Activated CD8-positive, alpha-beta memory T cell treated with anti-CD3 and anti-CD28 coated beads, Interleukin-2, amount 50 U/mL, for 24 hours (primary cell): ENCODE measurements at regions not wholly inside any gene's neighbourhood (a gene's known extent, or its start where the extent isn't known, plus 50 kb on each side); places are given as distances from the start of the nearest gene placed in this dataset.
"Not testable (repeated sequence)": the region's sequence is repeated elsewhere in the genome, so short reads cannot be mapped to it uniquely, and the experiment has no call there.

Experiments used
- DNase-seq: peaks from one replicate; pipeline ENCODE4 v3.0.0-alpha.2; 2020; ENCODE audit errors: extremely low read depth

- DNase-seq: not testable (repeated sequence)
These were observed 80.7 kb downstream of the SPTSSA start for GRCh38 chr14:34381304-34381703.

- no peak for DNase-seq
These were observed 81.6 kb downstream of the SPTSSA start for GRCh38 chr14:34380471-34380845.

GRCh38 chr14:34379816-34380470 lies 82.1 kb downstream of the SPTSSA start:
- DNase-seq: no peak

DNA sequence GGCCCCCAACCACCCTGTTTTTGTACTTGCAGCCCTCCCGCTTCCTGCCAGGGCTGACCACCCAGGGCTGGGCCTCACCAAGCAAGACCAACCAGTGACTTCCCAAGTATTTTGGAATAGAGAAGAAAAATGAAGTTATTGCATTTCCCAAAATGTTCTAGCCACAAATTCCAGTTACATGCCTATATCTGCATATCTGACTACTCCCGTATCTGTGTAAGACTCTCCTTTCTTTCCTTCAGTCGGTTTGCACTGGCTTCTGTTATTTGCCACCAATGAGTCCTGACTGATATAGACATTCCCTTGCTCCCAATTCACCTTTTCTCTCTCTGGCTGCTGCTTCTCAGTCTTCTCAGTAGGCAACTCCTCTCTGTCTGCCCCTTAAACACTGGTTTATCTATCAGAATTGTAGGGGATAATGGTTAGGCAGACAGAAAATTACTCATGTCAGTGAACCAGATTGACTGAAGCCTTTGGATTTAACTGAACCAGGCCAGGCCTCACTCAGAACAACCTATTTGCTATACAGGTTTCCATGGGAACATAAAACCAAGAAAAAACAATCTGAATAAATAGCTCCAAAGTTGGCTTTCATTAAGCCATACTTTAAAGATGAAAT lies 85.3 kb downstream of the SPTSSA start:
- DNase-seq: no peak

DNA sequence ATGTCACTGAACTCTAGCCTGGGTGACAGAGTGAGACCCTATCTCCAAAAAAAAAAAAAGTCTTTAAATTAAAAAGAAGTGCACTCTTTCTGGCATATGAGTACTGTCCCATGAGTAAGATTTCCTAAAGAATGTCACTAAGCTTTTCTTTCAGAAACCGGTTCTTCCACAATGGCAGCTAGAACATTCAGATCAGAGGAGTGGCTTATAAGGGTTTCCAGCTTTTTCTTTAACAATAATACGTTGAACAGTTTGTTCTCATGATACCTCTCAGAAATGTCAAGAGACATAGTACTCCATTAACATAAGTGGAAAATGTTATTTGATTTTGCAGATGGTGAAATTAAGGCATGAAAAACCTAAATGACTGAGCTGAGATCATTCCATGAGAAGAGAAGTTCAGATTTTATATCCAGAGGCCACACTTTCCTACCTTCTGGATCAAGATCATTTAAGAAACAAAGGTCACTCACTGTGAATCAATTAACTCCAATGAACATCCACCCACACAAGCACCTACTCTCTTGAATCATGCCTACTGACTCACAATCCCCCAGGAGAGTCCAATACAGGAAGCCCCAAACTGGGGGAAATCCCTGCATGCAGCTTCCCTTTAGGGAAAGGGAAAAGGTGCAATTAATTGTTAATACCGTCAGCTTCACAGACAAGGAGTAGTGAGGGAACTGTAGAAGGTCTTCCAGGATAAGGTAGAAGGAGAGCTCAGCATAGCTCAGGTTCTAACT lies 86.9 kb downstream of the SPTSSA start:
- no peak for DNase-seq

DNA sequence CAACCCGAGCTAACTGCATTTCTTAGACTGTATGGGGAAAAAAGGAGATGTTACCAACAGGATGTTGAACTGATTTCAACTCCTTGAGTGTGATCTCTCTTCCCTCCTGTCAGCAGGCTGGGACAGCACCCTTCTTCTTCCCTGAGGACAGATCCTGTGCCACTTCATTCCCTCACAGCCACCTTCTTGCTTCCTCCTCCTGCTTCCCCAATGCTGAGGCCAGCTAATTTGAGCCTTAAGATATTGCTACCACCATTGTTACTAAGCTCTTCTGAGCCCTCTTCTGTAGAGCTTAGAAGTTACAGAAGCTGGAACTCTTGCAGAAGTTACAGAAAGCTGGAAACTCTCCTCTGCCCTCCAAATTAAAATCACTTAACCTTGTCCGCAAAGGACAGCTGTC lies 88.8 kb downstream of the SPTSSA start:
- DNase-seq: no peak

DNA sequence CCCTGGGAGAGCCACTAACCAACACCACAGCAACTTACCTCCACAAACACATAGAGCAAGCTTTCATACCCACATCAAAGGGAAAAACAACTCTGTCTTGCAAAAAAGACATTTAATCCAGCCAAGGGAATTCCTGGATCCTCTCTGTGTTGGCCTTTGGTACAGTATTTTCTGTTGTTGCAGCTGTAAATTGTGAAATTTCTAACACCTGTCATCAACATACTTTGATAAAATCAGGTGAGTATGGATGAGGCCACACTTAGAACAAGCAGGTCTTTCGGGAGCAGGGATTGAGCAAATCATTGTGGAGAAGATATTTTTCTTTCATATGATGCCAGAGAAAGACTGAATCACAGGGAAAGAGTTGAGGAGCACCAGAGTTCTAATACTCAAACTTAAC lies 89.3 kb downstream of the SPTSSA start:
- no peak for DNase-seq

DNA sequence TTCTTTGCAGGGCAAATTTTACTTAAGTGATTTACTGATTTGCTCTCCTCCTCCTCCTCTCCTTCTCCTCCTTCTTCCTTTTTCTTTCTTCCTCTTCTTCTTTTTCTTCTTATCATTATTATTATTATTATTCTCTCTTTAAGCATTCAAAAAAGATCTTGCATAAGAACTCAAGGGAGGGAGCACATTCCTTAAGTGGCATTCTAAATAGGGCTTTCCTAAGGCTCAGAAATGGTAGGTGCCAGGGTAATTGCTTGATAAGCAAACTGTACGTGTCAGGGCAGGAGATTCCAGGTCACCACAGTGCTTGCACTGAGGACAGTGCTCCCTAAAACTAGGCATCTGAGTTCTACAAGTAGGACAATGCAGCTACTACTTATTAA lies 92.4 kb downstream of the SPTSSA start:
- no peak for DNase-seq

- no peak for DNase-seq
These were observed 92.9 kb downstream of the SPTSSA start for GRCh38 chr14:34368971-34369647.

- DNase-seq: no peak
These were observed 93.7 kb downstream of the SPTSSA start for GRCh38 chr14:34368115-34368970.

DNA sequence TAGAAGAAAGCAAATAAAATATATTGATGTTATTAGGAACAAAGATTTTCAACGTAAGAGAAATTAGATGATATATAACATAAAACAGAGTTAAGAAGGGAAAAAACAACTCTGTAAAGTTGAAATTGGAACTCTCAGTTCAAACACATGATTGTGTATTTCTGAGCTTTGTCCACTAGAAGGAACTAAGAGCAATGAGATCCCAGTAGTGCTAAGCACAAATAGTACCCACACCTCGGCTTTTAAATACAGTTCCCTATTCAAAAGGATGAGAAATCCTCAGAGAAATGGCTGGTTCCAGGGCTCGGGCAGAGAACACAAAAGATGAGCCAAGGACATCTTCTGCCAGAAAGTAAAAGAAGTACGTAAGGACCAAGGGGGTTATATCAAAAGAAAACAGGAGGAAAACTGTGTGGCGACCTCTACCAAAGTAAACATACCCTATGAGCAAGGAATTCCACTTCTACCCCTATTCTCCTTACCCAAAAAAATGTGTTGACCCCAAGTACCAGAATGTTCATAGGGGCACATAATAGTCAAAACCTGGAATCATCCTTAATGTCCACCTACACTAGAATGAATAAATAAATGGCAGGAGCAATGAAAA lies 96.6 kb downstream of the SPTSSA start:
- DNase-seq: no peak

DNA sequence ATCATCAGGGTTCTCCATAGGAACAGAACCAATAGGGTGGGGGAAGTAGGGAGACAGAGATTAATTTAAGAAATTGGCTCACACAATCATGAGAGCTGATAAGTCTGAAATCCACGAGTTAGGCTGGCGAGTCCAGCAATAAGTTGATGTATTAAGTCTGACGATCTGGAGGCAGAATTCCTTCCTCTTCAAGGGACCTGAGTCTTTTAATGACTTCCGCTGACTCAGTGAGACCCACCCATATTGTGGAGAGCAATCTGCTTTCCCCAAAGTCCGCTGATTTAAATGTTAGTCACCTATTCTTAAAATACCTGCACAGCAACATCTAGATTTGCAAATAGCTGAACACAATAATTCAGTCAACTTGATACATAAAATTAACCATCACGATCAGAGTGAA lies 97.8 kb downstream of the SPTSSA start:
- DNase-seq: no peak

- no peak for DNase-seq
These were observed 98.3 kb downstream of the SPTSSA start for GRCh38 chr14:34363733-34364134.

DNA sequence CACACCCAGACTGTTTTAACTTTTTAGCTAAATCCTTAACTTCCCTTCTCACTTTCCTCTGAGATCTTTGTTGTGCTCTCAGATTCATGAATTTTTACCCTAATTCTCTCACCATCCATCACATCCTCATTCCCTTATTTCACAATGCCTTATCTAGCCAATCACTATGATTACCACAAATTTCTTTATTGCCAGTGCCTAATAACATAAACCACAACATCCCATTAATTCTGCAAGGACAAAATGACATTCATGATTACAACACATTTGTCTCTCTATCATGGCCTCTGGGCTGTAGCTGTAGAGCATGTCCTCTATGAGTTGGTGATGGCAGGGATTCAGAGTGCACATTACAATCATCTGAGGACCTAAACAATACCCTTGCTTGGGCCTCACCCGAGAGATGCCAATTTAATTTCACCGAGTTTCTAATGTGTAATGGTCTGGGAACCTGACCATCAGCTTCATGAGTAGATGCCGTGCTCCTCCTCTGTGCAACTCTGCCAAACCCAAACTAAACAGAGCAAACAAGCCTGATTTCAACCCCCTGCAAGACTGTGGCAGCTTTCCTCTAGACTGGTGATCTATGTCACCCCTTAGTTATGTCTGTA lies 99.3 kb downstream of the SPTSSA start:
- no peak for DNase-seq

DNA sequence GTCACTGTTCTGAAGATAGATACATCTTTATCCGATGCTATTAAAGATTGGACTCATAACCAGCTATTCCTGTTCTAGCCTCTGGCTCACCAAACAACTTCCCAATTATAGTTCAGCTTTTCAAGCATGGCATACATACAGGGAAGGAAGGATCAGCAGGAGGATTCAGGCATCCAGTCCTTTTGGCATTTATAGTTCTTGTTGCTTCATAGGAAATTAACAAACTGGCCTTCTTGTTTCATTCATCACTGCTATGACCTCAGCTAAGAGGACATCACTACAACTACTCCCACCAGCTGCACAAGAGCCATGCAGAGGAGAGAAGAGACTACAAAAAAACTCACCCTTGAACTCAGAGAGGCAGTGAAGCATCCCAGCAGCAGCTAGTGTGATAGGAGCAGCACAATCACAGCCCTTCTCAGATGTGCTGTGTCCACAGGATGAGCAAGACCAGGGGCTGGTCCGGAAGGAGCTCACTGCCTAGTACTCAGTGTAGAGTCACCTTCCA lies 100.5 kb downstream of the SPTSSA start:
- no peak for DNase-seq

DNA sequence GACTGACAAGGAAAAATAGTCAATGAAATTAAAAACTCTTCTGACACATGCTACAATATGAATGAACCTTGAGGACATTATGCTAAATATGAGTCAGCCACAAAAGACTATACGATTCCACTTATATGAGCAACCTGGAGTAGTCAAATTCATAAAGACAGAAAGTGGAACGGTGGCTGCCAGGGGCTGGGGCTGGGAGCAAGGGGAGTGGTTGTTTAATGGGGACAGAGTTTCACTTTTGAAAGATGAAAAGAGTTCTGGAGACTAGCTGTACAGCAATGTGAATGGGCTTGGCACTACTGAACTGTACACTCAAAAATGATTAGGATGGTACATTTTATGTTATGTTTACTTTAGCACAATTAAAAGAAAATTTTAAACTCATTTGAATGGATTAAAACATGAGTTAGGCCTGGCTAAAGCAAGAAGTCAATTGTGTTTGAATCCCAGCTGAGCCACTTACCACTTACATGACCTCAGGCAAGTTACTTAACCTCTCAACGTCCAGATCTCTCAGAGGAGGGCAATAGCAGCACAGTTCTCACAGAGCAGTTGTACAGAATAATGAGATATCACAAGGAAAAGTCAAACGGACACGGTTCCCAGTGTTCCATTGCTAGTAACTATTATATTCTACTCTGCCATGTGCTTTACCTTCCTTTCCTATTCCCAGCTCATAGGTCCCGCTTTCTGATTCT lies 102.5 kb downstream of the SPTSSA start:
- no peak for DNase-seq

DNA sequence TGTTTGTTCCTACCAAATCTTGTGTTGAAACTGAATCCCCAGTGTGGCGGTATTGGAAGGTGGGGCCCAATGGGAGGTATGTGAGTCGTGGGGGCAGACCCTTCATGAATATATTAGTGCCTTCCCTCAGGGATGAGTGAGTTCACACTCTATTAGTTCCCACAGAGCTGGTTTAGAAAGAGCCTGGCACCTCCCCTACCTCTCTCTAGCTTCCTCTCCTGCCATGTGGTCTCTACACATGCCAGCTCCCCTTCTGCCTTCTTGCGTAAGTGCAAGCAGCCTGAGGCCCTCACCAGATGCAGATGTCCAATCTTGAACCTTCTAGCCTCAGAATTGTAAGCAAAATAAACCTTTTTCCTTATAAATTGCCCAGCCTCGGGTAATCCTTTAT lies 105.8 kb downstream of the SPTSSA start:
- DNase-seq: no peak

GRCh38 chr14:34355584-34356263 lies 106.3 kb downstream of the SPTSSA start:
- DNase-seq: no peak

- no peak for DNase-seq
These were observed 107.5 kb downstream of the SPTSSA start for GRCh38 chr14:34354556-34354955.
